Upper lobe of left lung (tissue), 4 donors: ENCODE measurements at regions not wholly inside any gene's neighbourhood (a gene's known extent, or its start where the extent isn't known, plus 50 kb on each side); places are given as distances from the start of the nearest gene placed in this dataset.

Experiments used
- EP300 ChIP-seq, 4 donors: sonication (generic); formaldehyde crosslinking; IDR thresholded peaks; one replicate each; pipeline ENCODE4 v1.5.1; 2017; ENCODE audit warnings: antibody characterized with exemption in 4 of 4, control low read depth in 2 of 4
- POLR2A ChIP-seq, 4 donors: fragments of 450-650 bp; IDR thresholded peaks; one replicate each; pipeline ENCODE4 v1.5.1; 2016 to 2017; ENCODE audit warnings: antibody characterized with exemption in 4 of 4, mild to moderate bottlenecking in 2 of 4
- POLR2AphosphoS5 ChIP-seq, 2 donors: sonication (generic); formaldehyde crosslinking; IDR thresholded peaks; one replicate each; pipeline ENCODE4 v1.5.1; 2017; ENCODE audit warnings: antibody characterized with exemption in 2 of 2
- TF ChIP-seq, protein P1 (sequence below), 6 experiments: fragments of 450-650 bp in 4 of 6; fragments of 200-600 bp in 2 of 6; sonication (generic) in 2 of 6; IDR thresholded peaks; one replicate each; pipeline ENCODE4 v1.5.1; 2016 to 2019; ENCODE audit warnings: antibody characterized with exemption in 6 of 6

DNA sequence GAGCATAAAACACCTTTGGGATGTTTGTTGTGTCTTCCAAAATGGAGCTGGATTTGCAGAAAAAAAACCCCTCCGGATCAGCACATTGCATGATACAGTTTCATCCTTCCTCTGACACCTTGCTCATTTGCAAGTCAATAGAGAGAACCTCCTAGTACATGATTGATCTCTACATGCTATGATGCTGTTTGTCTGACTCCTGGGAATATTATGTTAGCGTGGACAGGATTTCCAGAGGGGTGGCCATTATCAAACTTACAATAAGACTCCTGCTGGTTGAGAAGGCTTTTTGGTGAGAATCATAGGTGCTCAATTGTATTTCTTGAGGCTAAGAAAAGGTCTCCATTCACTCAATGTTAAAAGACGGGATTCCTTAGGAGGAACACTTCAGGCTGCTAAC lies 75.9 kb upstream of the SCEL start:
- TF ChIP-seq POLR2AphosphoS5 (IDR thresholded peaks at IDR 0.05), result no peak
- TF ChIP-seq, protein P1, sequence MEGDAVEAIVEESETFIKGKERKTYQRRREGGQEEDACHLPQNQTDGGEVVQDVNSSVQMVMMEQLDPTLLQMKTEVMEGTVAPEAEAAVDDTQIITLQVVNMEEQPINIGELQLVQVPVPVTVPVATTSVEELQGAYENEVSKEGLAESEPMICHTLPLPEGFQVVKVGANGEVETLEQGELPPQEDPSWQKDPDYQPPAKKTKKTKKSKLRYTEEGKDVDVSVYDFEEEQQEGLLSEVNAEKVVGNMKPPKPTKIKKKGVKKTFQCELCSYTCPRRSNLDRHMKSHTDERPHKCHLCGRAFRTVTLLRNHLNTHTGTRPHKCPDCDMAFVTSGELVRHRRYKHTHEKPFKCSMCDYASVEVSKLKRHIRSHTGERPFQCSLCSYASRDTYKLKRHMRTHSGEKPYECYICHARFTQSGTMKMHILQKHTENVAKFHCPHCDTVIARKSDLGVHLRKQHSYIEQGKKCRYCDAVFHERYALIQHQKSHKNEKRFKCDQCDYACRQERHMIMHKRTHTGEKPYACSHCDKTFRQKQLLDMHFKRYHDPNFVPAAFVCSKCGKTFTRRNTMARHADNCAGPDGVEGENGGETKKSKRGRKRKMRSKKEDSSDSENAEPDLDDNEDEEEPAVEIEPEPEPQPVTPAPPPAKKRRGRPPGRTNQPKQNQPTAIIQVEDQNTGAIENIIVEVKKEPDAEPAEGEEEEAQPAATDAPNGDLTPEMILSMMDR (IDR thresholded peaks at IDR 0.05), result no peak
- TF ChIP-seq POLR2A (IDR thresholded peaks at IDR 0.05), result no peak
- no peak for TF ChIP-seq EP300 (IDR thresholded peaks at IDR 0.05)
